ENCODE measurements at regions not wholly inside any gene's neighbourhood (a gene's known extent, or its start where the extent isn't known, plus 50 kb on each side); places are given as distances from the start of the nearest gene placed in this dataset.
"Not testable (repeated sequence)": the region's sequence is repeated elsewhere in the genome, so short reads cannot be mapped to it uniquely, and the experiment has no call there.

DNA sequence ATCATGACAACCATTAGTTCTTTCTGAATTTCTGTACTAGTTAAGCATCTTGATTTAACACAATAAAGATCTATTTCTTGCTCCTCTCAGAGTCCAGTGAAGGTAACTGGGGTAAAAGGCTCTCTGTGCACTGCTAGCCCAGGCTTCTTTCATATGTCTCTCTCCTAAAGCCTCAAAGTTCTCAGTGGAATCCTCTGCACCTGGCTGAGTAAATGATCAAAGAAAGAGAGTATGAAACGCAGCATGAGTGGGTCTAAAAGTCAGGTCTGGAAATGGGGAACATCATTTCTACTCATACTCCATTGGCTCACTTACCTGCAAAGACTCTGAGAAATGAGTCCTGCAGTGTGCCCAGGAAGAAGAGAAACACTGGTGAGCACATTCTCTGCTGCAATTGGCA is 418.5 kb downstream of the PTPRC start:
- no peak for DNase-seq

DNA sequence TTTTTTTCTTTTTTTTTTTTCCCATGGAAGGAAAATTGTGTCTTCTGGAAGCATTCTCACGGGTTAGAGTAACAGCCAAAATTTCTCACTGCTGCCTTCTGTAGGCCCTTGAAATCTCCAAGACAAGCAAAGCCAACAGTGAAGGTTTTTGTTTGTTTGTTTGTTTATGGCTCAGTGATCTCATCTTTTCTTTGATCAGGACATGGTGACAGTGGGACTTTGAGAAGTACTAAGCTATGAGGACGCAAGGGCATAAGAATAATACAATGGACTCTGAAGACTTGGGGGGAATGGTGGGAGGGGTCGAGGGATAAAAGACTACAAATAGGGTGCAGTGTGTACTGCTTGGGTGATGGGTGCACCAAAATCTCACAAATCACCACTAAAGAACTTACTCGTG is 419.4 kb downstream of the PTPRC start:
- DNase-seq, result no peak

- no peak for DNase-seq
These were observed 426.1 kb downstream of the PTPRC start for GRCh38 chr1:199064971-199065370.

GRCh38 chr1:199067483-199067882 is 428.6 kb downstream of the PTPRC start:
- no peak for DNase-seq

DNA sequence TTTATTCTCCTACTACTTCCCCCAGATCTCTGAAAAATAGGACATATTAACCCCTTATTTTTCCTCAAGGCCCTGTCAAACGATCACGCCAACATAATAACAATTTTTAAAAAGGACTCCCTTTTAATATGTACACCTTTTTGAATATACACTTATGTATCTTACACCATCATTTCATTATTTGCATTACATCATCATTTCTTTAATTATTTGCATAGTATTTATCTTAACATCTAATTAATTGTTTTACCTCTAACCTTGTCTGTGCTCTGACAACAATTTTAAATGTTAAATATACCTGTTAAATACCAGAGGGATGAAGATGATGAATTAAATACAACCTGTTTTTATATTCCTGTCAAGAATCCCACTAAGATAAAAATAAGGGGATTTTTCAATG is 432.2 kb downstream of the PTPRC start:
- DNase-seq, result no peak

GRCh38 chr1:199073166-199073565 is 434.3 kb downstream of the PTPRC start:
- DNase-seq, result no peak

DNA sequence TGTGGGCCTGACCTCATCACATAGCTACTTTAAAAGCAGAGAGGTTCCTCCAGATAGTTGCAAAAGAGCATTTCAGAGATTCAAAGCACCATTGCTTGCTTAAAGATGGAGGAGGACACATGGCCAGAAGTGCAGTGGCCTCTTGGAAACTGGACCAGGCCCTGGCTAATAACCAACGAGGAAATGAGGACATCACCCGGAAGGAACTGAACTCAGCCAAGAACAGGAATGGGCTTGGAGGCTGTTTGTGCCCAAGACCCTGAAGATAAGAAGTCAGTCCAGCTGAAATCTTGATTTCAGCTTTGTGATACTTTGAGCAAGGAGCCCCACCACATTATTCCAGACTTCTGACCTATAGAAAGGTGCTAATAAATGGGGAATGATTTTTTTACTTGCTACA is 437.0 kb downstream of the PTPRC start:
- DNase-seq, result no peak

- no peak for DNase-seq
These were observed 441.2 kb downstream of the PTPRC start for GRCh38 chr1:199079994-199080393.

GRCh38 chr1:199081739-199082138 is 442.9 kb downstream of the PTPRC start:
- DNase-seq, result no peak

GRCh38 chr1:199082778-199083389 is 444.0 kb downstream of the PTPRC start:
- DNase-seq, result no peak

GRCh38 chr1:199083680-199084079 is 444.8 kb downstream of the PTPRC start:
- DNase-seq, result no peak

DNA sequence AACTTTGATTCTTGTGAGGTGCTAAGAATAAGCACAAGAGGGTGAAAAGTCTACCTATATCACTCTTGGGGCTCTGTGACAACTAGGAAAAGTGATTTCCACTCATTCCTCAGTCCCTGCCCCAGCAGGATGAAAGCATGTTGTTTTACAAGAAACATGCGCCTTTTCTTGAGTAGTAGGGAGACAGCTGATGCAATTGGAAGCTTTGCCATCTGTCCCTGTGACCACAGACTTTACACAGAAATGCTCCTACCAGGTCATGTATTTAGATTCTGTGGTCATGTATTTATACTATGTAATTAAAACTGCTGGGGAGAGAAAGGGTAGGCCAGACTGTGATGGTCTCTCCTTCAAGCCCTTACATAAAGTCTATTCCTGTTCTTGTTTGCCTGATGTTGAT is 445.5 kb downstream of the PTPRC start:
- no peak for DNase-seq

DNA sequence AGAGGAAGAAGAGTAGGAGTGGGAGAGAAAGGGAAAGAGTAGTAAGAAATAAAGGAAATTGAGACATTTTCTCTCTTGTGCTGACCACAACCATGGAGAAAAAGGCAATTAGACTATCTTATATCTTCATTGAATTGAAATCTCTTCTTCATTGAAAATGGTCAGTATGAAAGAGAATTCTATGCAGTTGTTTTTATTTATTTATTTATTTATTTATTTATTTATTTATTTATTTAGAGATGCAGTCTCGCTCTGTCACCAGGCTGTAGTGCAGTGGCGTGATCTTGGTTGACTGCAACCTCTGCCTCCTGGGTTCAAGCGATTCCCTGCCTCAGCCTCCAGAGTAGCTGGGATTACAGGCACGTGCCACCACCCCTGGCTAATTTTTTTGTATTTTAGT is 447.1 kb downstream of the PTPRC start:
- DNase-seq, result no peak

GRCh38 chr1:199087144-199087543 is 448.3 kb downstream of the PTPRC start:
- no peak for DNase-seq

DNA sequence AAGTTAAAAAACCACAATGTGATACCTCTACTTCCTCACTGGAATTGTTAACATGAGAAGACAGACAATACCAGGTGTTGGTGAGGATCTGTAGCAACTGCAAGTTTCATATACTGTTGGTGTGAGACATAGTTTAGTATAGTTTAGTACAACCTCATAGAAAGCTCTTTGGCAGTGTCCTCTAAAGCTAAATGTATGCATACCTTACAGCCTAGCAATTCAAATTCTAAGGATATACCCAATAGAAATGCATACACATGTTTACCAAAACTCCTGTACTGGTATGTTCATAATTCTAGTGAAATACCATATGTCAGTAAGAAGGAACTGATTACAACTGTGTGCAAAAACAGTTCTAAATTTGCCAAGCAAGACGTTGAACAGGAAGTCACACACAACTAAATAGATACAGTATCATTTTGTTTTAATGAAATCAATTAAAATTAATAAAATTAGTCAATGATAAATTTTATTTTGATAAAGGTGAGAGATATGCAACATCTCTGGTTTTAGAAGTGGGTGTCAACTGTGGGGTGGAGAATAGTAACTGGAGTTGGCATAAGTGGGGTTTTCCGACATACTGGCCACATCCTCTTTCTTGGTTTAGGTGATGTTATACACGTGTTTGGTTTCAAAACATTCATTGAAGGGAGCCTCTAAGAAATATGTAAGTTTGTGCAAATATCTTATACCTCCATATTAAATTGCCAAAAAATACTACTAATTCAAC is 450.7 kb downstream of the PTPRC start:
- no peak for DNase-seq

DNA sequence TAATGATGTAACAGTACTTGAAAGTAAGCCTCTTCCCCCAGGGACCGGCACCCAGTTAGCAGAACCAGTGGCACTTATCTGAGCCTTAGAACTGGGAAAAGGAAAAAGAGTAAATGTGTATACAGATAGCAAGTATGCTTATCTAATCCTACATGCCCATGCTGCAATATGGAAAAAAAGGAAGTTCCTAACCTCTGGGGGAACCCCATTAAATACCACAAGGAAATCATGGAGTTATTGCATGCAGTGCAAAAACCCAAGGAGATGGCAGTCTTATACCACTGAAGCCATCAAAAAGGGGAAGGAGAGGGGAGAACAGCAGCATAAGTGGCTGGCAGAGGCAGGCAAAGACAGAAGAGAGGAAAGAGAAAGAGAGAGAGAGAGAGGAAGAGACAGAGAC is 456.8 kb downstream of the PTPRC start:
- not testable (repeated sequence) for DNase-seq

DNA sequence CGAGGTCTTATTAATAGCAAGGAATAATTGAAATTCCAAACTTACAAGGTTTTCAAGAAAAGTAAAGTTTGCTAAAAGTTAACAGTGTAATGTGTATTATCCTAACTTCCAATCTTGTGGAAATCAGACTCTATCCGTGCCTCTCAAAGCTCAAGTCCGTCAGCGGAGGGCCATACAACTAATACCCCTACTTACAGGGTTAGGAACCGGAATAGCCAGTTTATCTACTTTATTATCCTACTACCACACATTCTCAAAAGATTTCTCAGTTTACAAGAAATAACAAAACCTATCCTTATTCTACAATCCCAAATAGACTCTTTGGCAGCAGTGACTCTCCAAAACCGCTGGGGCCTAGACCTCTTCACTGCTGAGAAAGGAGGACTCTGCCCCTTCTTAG is 457.8 kb downstream of the PTPRC start:
- peak; percentile 6 for DNase-seq

DNA sequence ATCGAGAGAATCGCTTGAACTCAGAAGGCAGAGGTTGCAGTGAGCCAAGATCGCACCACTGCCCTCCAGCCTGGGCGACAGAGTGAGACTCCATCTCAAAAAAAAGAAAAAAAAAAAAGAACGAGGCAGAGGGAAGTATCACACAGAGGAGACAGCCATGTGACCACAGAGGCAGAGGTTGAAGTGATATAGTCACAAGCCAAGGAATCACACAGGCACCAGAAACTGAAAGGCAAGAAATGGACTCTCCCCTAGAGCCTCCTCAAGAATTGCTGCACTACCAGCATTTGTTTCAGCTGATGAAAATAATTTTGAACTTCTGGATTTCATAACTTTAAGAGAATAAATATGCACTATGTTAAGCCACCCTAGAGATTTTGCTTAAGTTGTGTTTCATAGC is 459.6 kb downstream of the PTPRC start:
- no peak for DNase-seq

DNA sequence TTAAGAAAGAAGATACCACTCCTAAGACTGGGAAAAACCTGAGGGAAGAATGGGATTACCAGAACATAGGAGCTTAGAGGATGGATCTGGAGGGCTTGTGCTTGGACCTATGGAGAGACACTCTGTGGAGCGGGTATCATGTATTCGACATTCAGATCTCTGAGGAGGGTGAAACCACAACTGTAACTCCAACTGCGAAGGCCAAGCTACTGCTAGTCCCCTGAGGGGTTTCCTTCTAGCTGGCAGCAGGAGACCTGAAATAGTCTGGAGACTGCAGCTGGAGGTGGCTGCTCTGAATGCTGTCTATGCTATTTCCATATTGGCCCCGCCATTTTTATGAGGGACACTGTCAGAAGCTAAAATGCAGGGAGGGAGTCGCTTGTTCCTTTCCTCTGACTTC is 462.3 kb downstream of the PTPRC start:
- no peak for DNase-seq

DNA sequence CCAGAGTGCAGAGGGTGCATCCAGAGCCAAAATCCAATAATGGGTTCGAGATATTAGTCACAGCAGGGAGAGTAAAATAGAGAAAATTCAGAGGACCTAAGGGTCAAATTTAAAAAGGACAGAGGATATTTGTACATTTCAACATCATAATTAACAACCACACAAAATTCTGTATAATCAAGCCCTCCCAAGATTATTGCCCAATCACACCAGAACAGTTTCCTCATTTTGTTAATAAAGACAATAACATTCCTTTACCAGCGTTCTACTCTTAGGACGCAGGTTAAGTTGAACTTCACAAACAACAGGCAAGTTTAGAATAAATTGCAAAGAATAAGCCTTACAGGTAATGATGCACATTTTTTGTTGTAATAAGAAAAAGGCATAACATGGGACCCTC is 462.8 kb downstream of the PTPRC start:
- DNase-seq, result no peak

DNA sequence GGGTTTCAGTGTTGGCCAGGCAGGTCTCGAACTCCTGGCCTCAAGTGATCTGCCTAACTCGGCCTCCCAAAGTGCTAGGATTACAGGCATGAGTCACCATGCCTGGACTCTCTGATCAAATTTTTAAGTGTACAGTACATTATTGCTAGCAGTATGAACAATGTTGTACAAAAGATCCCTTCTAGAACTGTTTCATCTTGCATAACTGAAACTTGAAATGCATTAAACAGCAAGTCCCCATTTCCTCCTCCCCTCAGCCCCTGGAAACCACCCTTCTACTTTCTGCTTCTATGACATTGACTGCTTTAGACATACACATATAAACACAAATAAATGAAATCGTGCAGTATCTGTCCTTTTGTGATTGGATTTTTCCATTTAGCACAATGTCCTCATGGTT is 463.4 kb downstream of the PTPRC start:
- no peak for DNase-seq

DNA sequence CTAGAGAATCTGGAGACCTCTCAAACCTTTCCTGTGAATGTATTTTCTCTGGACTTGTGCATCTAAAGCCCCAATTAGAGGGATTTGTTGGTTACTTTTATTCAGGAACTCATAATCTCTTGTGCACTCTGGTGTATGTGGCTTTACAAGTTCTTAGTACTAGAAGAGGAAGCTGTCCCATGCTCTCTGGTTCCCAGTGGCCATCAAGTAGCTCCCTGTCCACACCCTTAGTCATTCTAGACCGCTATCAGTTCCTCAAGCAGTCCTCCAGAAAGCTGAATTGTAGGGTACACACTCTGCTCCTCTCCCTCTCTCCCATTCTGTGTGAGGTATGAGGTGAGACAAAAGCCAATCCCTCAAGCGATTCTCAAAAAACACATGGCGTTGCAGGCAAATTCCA is 470.3 kb downstream of the PTPRC start:
- DNase-seq, result no peak

GRCh38 chr1:199112365-199112764 is 473.5 kb downstream of the PTPRC start:
- DNase-seq, result no peak

GRCh38 chr1:199113265-199113869 is 474.5 kb downstream of the PTPRC start:
- no peak for DNase-seq

DNA sequence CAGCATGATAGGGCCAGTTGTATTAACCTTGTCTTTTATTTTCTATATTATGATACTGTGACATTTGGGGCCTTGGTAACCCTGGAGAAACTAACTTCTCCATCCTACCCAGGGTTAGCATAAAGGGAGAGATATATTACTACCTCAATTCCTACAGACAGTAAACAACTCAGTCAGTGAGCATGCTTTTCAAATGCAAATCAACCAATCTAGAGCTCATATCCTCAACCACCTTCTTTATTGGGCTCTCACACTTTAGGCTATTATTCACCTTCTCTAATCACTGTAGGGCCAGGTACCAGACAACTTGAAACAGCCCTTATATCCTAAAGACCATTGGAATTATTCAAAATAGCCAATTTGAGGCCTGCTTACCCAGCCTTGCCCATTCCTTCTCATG is 477.6 kb downstream of the PTPRC start:
- no peak for DNase-seq

Data from NCI-H510A (cell line).